IMR-90 (cell line): ENCODE measurements at regions not wholly inside any gene's neighbourhood (a gene's known extent, or its start where the extent isn't known, plus 50 kb on each side); places are given as distances from the start of the nearest gene placed in this dataset.

Source experiments
- ATAC-seq: fragments of 200-7000 bp; cut with Tn5 transposase; 2 replicates; pipeline ENCODE4 v1.9.1; 2020; ENCODE audit warnings: low read depth, mild to moderate bottlenecking, moderate library complexity
- BruUV-seq: library from RNA; stranded (reverse); fragments of 400-500 nt; replicated peaks from 2 replicates; lab custom pipeline; 2021; lab: Mats Ljungman, UMichigan
- CTCF ChIA-PET: fragments of 300-600 bp; formaldehyde crosslinking; extraction: SDS; loops from one replicate; lab custom pipeline; 2021; ENCODE audit warnings: antibody characterized with exemption; lab: Yijun Ruan, JAX
- POLR2A ChIA-PET: fragments of 300-600 bp; sonication (Branson Sonifier 250); formaldehyde crosslinking; loops from one replicate; lab custom pipeline; 2022; ENCODE audit warnings: antibody characterized with exemption; ENCODE audit not compliant: unreplicated experiment; lab: Charles Lee
- DNase-seq: peaks from one replicate; pipeline ENCODE4 v3.0.0; 2013
- H2AFZ ChIP-seq: replicated peaks from 2 replicates; pipeline ENCODE3; 2013; ENCODE audit warnings: low read length, mild to moderate bottlenecking; ENCODE audit not compliant: poor library complexity
- H2AK5ac ChIP-seq: 2 replicates; pipeline ENCODE4 v1.6.1; 2013; ENCODE audit warnings: low read depth, low read length, inconsistent platforms
- H2AK9ac ChIP-seq: replicated peaks from 2 replicates; pipeline ENCODE3; 2013; ENCODE audit warnings: mild to moderate bottlenecking, low read depth, low read length, moderate library complexity; ENCODE audit not compliant: poor library complexity
- H2BK120ac ChIP-seq: 2 replicates; pipeline ENCODE4 v1.6.1; 2013; ENCODE audit warnings: low read depth, low read length, inconsistent platforms
- H2BK15ac ChIP-seq: 3 replicates; pipeline ENCODE4 v1.6.1; 2013; ENCODE audit warnings: low read depth, low read length, inconsistent platforms
- H2BK20ac ChIP-seq: 2 replicates; pipeline ENCODE4 v1.6.1; 2013; ENCODE audit warnings: low read depth, mild to moderate bottlenecking, inconsistent platforms, low read length, moderate library complexity
- H2BK5ac ChIP-seq: 2 replicates; pipeline ENCODE4 v1.6.1; 2013; ENCODE audit warnings: mild to moderate bottlenecking, low read depth, low read length, inconsistent platforms; ENCODE audit not compliant: poor library complexity, severe bottlenecking
- H3K14ac ChIP-seq: replicated peaks from 2 replicates; pipeline ENCODE4 v1.6.1; 2013; ENCODE audit warnings: low read depth, low read length, inconsistent platforms
- H3K18ac ChIP-seq: 2 replicates; pipeline ENCODE4 v1.6.1; 2013; ENCODE audit warnings: low read depth, low read length, control low read depth
- H3K23ac ChIP-seq: 2 replicates; pipeline ENCODE4 v1.6.1; 2013; ENCODE audit warnings: low read depth, low read length, inconsistent platforms
- H3K27ac ChIP-seq: 2 replicates; pipeline ENCODE4 v1.5.1; 2013; ENCODE audit warnings: mild to moderate bottlenecking, control low read depth, low read length; ENCODE audit not compliant: insufficient read depth
- H3K27me3 ChIP-seq: 2 replicates; pipeline ENCODE4 v1.6.1; 2013; ENCODE audit warnings: low read length; ENCODE audit not compliant: control insufficient read depth, insufficient read depth
- H3K36me3 ChIP-seq: 2 replicates; pipeline ENCODE4 v1.6.1; 2013; ENCODE audit warnings: low read length, mixed read lengths; ENCODE audit not compliant: control insufficient read depth, insufficient read depth
- H3K4ac ChIP-seq: 2 replicates; pipeline ENCODE4 v1.6.1; 2013; ENCODE audit warnings: low read depth, low read length, inconsistent platforms
- H3K4me1 ChIP-seq: 2 replicates; pipeline ENCODE4 v1.6.1; 2013; ENCODE audit warnings: low read length, mixed read lengths; ENCODE audit not compliant: control insufficient read depth, insufficient read depth
- H3K4me2 ChIP-seq: 2 replicates; pipeline ENCODE4 v1.6.1; 2013; ENCODE audit warnings: low read depth, mild to moderate bottlenecking, control low read depth, low read length, moderate library complexity
- H3K4me3 ChIP-seq: 2 replicates; pipeline ENCODE4 v1.5.1; 2013; ENCODE audit warnings: low read depth, mild to moderate bottlenecking, control low read depth, low read length, moderate library complexity; ENCODE audit not compliant: insufficient read depth
- H3K56ac ChIP-seq: 2 replicates; pipeline ENCODE4 v1.6.1; 2013; ENCODE audit warnings: low read length, inconsistent platforms; ENCODE audit not compliant: insufficient read depth; ENCODE audit errors: extremely low read depth
- H3K79me1 ChIP-seq, 2 experiments: 2 replicates each; pipeline ENCODE4 v1.6.1; 2013; ENCODE audit warnings: low read length in 2 of 2, inconsistent platforms in 1 of 2, low read depth in 1 of 2
- H3K9ac ChIP-seq: 2 replicates; pipeline ENCODE4 v1.6.1; 2013; ENCODE audit warnings: low read depth, low read length, control low read depth
- H3K9me1 ChIP-seq: 2 replicates; pipeline ENCODE4 v1.6.1; 2013; ENCODE audit warnings: low read length, inconsistent platforms; ENCODE audit not compliant: insufficient read depth
- H3K9me3 ChIP-seq: 2 replicates; pipeline ENCODE4 v1.6.1; 2013; ENCODE audit warnings: low read length; ENCODE audit not compliant: control insufficient read depth, insufficient read depth
- H4K20me1 ChIP-seq: 2 replicates; pipeline ENCODE4 v1.6.1; 2013; ENCODE audit warnings: low read length, inconsistent platforms; ENCODE audit not compliant: insufficient read depth
- H4K5ac ChIP-seq: 2 replicates; pipeline ENCODE4 v1.6.1; 2013; ENCODE audit warnings: mild to moderate bottlenecking, low read depth, low read length, control low read depth
- H4K8ac ChIP-seq, 2 experiments: 2 replicates each; pipeline ENCODE4 v1.6.1; 2013; ENCODE audit warnings: low read depth in 2 of 2, low read length in 2 of 2, control low read depth in 1 of 2, inconsistent platforms in 1 of 2
- H4K91ac ChIP-seq: 2 replicates; pipeline ENCODE4 v1.6.1; 2013; ENCODE audit warnings: low read depth, low read length, inconsistent platforms; ENCODE audit not compliant: insufficient read depth
- CTCF ChIP-seq: conservative IDR thresholded peaks from 2 replicates; pipeline ENCODE4 v1.5.1; 2012; ENCODE audit warnings: mild to moderate bottlenecking, low read depth, low read length, improper control_type of control experiment
- ELK1 ChIP-seq: fragments of 150-350 bp; IDR thresholded peaks from 2 replicates; pipeline ENCODE4 v1.6.1; 2016; ENCODE audit warnings: low read depth, mild to moderate bottlenecking, low read length, moderate library complexity, borderline replicate concordance
- FOS ChIP-seq: fragments of 150-350 bp; IDR thresholded peaks from 2 replicates; pipeline ENCODE4 v1.6.1; 2016; ENCODE audit warnings: low read depth, low read length
- MAFK ChIP-seq: IDR thresholded peaks from 2 replicates; pipeline ENCODE4 v1.6.1; 2012; ENCODE audit warnings: low read depth, low read length, improper control_type of control experiment
- MXI1 ChIP-seq: IDR thresholded peaks from 2 replicates; pipeline ENCODE4 v1.6.1; 2012; ENCODE audit warnings: low read depth, mild to moderate bottlenecking, low read length, moderate library complexity, borderline replicate concordance
- NFE2L2 ChIP-seq: fragments of 150-350 bp; IDR thresholded peaks from 2 replicates; pipeline ENCODE4 v1.6.1; 2016; ENCODE audit warnings: low read depth, mild to moderate bottlenecking, low read length
- RAD21 ChIP-seq: IDR thresholded peaks from 2 replicates; pipeline ENCODE4 v1.6.1; 2012; ENCODE audit warnings: low read length, improper control_type of control experiment
- RFX5 ChIP-seq: IDR thresholded peaks from 2 replicates; pipeline ENCODE4 v1.8.0; 2012; ENCODE audit warnings: low read depth, mild to moderate bottlenecking, low read length, moderate library complexity
- SMC3 ChIP-seq: fragments of 150-350 bp; IDR thresholded peaks from 2 replicates; pipeline ENCODE4 v1.6.1; 2016; ENCODE audit warnings: low read depth, mild to moderate bottlenecking, antibody characterized with exemption, low read length, moderate library complexity
- USF2 ChIP-seq: fragments of 150-350 bp; IDR thresholded peaks from 2 replicates; pipeline ENCODE4 v1.6.1; 2017; ENCODE audit warnings: mild to moderate bottlenecking, antibody characterized with exemption, low read length, low read depth
- WGBS, 2 experiments: methylation state at CpG; one replicate each; pipeline versions ENCODE4 v1.1.5 to v1.1.7; 2013; ENCODE audit warnings: missing lambda C conversion rate in 2 of 2; ENCODE audit not compliant: insufficient read length in 1 of 2; ENCODE audit errors: extremely low coverage in 2 of 2; 5-methylcytosine and 5-hydroxymethylcytosine counted together
- dilution Hi-C: fragments of 300-500 bp; cut with HindIII; formaldehyde crosslinking; loops from one replicate; pipeline ENCODE4 v1.14.3; 2018; ENCODE audit warnings: low sequenced_read_pairs; ENCODE audit not compliant: unreplicated experiment
- in situ Hi-C: fragments of 300-500 bp; cut with MboI; formaldehyde crosslinking; loops from 3 replicates; pipeline ENCODE4 v1.14.3; 2019; ENCODE audit warnings: low sequenced_read_pairs, inconsistent platforms, mixed read lengths
- intact Hi-C: fragments of 100-400 bp; cut with micrococcal nuclease; formaldehyde crosslinking; loops from 2 replicates; pipeline ENCODE4 v1.10.0; 2022

- TF ChIP-seq NFE2L2, result no peak
- no peak for TF ChIP-seq MAFK
- TF ChIP-seq USF2, result no peak
- no peak for TF ChIP-seq MXI1
- no peak for TF ChIP-seq CTCF
- no peak for TF ChIP-seq RAD21
- TF ChIP-seq SMC3, result no peak
- TF ChIP-seq FOS, result no peak
- TF ChIP-seq ELK1, result no peak
- no peak for TF ChIP-seq RFX5
- in situ Hi-C loops (no loop called here), dilution Hi-C loops (no loop called here), intact Hi-C loops (no loop called here)
- ATAC-seq (no peak), DNase-seq (no peak)
- BruUV-seq, result no TSS peak
- Histone ChIP-seq H3K9me1 (no peaks in the 10 kb centered on the region), H3K79me1 (no peaks in the 10 kb centered on the region), H4K20me1 (no peaks in the 10 kb centered on the region), H2BK120ac (no peak overlapping the region), H3K56ac (no peak overlapping the region), H2AFZ (no peak overlapping the region), H2BK5ac (no peak overlapping the region), H3K14ac (no peak overlapping the region), H2AK9ac (no peak overlapping the region), H4K5ac (no peak overlapping the region), H3K4ac (no peak overlapping the region), H3K4me2 (no peak overlapping the region), H3K4me3 (no peak overlapping the region), H3K23ac (no peak overlapping the region), H3K27me3 (peaks cover 2% of the 10 kb centered on the region; the same call in 1 of the 2 replicates), H3K36me3 (no peaks in the 10 kb centered on the region), H4K91ac (no peak overlapping the region), H3K9ac (no peak overlapping the region), H2BK20ac (no peak overlapping the region), H2BK15ac (no peak overlapping the region), H2AK5ac (no peak overlapping the region), H4K8ac (no peak overlapping the region), H3K27ac (no peak overlapping the region), H3K9me3 (no peaks in the 10 kb centered on the region), H3K4me1 (peaks cover 4% of the 10 kb centered on the region), H3K18ac (no peak overlapping the region)
- WGBS, 2 experiments, result 40% methylated on average over 1 of the region's 4 CpGs; no CpG with 5 or more reads in 1 of the 2 experiments
- ChIA-PET CTCF (no interaction called here), POLR2A (no interaction called here)
Observed at GRCh38 chr11:15849257-15849656, 507.1 kb downstream of the SOX6 start.
